ENCODE measurements at regions not wholly inside any gene's neighbourhood (a gene's known extent, or its start where the extent isn't known, plus 50 kb on each side); places are given as distances from the start of the nearest gene placed in this dataset.

DNA sequence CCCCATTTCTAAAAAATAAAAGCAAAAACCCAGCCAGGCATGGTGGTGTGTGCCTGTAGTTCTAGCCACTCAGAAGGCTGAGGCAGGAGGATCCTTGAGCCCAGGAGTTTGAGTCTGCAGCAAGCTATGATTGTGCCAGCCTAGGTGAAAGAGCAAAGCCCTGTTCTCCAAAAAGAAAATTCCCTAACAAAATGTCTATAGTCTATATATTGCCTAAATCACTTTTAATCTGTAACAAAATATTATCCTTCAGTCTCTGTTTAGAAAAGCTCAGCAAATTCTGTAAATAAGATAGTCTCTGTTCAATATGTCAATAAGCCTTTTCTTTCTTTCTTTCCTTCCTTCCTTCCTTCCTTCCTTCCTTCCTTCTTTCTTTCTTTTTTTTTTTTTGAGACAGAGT lies 75.8 kb upstream of the ZFP64 start (continued):
- no peak for TF ChIP-seq MXI1 (IDR thresholded peaks at IDR 0.05; ENCODE audit: low read depth, low read length)
- no peak for TF ChIP-seq ZNF384 (IDR thresholded peaks at IDR 0.05; ENCODE audit: borderline replicate concordance, low read depth, low read length)
- TF ChIP-seq YY1 (IDR thresholded peaks at IDR 0.05; ENCODE audit: low read depth, low read length), result no peak
- no peak for TF ChIP-seq PAX5 (IDR thresholded peaks at IDR 0.05; ENCODE audit: borderline replicate concordance, low read depth, low read length)
- TF ChIP-seq TARDBP (IDR thresholded peaks at IDR 0.05; ENCODE audit: borderline replicate concordance), result no peak
- TF ChIP-seq KLF5 (IDR thresholded peaks at IDR 0.05; ENCODE audit: partially characterized antibody), result no peak
- TF ChIP-seq CHD1 (IDR thresholded peaks at IDR 0.05; ENCODE audit: low read depth, low read length), result no peak
- TF ChIP-seq BRCA1 (IDR thresholded peaks at IDR 0.05; ENCODE audit: low read depth, low read length), result no peak
- TF ChIP-seq, protein P1, sequence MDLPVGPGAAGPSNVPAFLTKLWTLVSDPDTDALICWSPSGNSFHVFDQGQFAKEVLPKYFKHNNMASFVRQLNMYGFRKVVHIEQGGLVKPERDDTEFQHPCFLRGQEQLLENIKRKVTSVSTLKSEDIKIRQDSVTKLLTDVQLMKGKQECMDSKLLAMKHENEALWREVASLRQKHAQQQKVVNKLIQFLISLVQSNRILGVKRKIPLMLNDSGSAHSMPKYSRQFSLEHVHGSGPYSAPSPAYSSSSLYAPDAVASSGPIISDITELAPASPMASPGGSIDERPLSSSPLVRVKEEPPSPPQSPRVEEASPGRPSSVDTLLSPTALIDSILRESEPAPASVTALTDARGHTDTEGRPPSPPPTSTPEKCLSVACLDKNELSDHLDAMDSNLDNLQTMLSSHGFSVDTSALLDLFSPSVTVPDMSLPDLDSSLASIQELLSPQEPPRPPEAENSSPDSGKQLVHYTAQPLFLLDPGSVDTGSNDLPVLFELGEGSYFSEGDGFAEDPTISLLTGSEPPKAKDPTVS (IDR thresholded peaks at IDR 0.05; ENCODE audit: low read depth, low read length), result no peak
- TF ChIP-seq PBX3 (IDR thresholded peaks at IDR 0.05; ENCODE audit: insufficient replicate concordance, low read depth, low read length), result no peak

GRCh38 chr20:52263757-52264156 lies 72.2 kb upstream of the ZFP64 start:
- BruUV-seq (replicated peaks), result no TSS peak
- no peaks in the 10 kb centered on the region for H4K20me1 ChIP-seq (ENCODE audit: control insufficient read depth, insufficient read depth)
- no peak overlapping the region for H3K4me3 ChIP-seq
- no peaks in the 10 kb centered on the region for H3K79me2 ChIP-seq (ENCODE audit: control insufficient read depth, insufficient read depth, low read length)
- H2AFZ ChIP-seq (ENCODE audit: control insufficient read depth, low read depth, low read length), result no peak overlapping the region
- ChIA-PET CTCF (interaction anchor here (0.6 kb wide), 1 partner anchor 11 kb away, joined by 3 read pairs; no protein-coding TSS in a partner anchor), RAD21 (ENCODE audit: unreplicated experiment) (no interaction called here), SMC1A (ENCODE audit: uncharacterized antibody, unreplicated experiment) (no interaction called here), POLR2A (no interaction called here)
- no peak overlapping the region for H3K9ac ChIP-seq (ENCODE audit: control insufficient read depth, insufficient read depth, low read length)
- intact Hi-C loops (cut with micrococcal nuclease; ENCODE audit: unreplicated experiment) (no loop called here), in situ Hi-C loops (cut with MboI) (no loop called here)
- 0 out of 4 replicates have a peak, but pooled peaks cover 0 to 2% of the 10 kb centered on the region in 2 experiments for H3K27me3 ChIP-seq (replicated peaks in 1 of 2; ENCODE audit: control insufficient read depth in 2 of 2, insufficient read depth in 2 of 2, low read length in 1 of 2)
- no peaks in the 10 kb centered on the region for H3K9me3 ChIP-seq (replicated peaks; ENCODE audit: control insufficient read depth, insufficient read depth, low read length)
- WGBS (ENCODE audit: insufficient coverage, insufficient replicate concordance, low lambda C conversion rate, missing lambda C conversion rate), result 7% methylated on average over 1 of the region's 1 CpG
- ATAC-seq (no peak), DNase-seq (ENCODE audit: low read depth, low spot score) (no peak), FAIRE-seq (no peak)
- no peak overlapping the region for H3K27ac ChIP-seq (ENCODE audit: control insufficient read depth, insufficient read depth)
- no peaks in the 10 kb centered on the region for H3K36me3 ChIP-seq (ENCODE audit: control insufficient read depth in 2 of 2, insufficient read depth in 2 of 2, low read length in 1 of 2)
- no peaks in the 10 kb centered on the region for H3K4me1 ChIP-seq (ENCODE audit: control insufficient read depth, insufficient read depth, low read length)
- no peak overlapping the region for H3K4me2 ChIP-seq (ENCODE audit: control insufficient read depth, insufficient read depth)
- TF ChIP-seq MYB (IDR thresholded peaks at IDR 0.05; ENCODE audit: borderline replicate concordance, low read depth, low read length), result no peak
- TF ChIP-seq RFX5 (IDR thresholded peaks at IDR 0.05; ENCODE audit: low read depth, low read length), result no peak
- no peak for TF ChIP-seq TCF3 (IDR thresholded peaks at IDR 0.05; ENCODE audit: borderline replicate concordance, insufficient read depth, low read depth, low read length)
- no peak for TF ChIP-seq NRF1 (conservative IDR thresholded peaks at IDR 0.05; ENCODE audit: low read depth, low read length)
- TF ChIP-seq YY1 (IDR thresholded peaks at IDR 0.05; ENCODE audit: low read depth, low read length), result no peak
- TF ChIP-seq, protein P2, sequence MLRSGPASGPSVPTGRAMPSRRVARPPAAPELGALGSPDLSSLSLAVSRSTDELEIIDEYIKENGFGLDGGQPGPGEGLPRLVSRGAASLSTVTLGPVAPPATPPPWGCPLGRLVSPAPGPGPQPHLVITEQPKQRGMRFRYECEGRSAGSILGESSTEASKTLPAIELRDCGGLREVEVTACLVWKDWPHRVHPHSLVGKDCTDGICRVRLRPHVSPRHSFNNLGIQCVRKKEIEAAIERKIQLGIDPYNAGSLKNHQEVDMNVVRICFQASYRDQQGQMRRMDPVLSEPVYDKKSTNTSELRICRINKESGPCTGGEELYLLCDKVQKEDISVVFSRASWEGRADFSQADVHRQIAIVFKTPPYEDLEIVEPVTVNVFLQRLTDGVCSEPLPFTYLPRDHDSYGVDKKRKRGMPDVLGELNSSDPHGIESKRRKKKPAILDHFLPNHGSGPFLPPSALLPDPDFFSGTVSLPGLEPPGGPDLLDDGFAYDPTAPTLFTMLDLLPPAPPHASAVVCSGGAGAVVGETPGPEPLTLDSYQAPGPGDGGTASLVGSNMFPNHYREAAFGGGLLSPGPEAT (IDR thresholded peaks at IDR 0.05; ENCODE audit: low read depth), result no peak
- no peak for TF ChIP-seq PAX8 (IDR thresholded peaks at IDR 0.05)
- no peak for TF ChIP-seq ZNF207 (IDR thresholded peaks at IDR 0.05; ENCODE audit: borderline replicate concordance)
- TF ChIP-seq NFXL1 (IDR thresholded peaks at IDR 0.05; ENCODE audit: borderline replicate concordance), result no peak
- TF ChIP-seq SUZ12 (IDR thresholded peaks at IDR 0.05; ENCODE audit: unreplicated experiment), result no peak

All from GM12878 (cell line).